ENCODE measurements at regions not wholly inside any gene's neighbourhood (a gene's known extent, or its start where the extent isn't known, plus 50 kb on each side); places are given as distances from the start of the nearest gene placed in this dataset.

- Histone ChIP-seq H3K9me3 (ENCODE audit: control insufficient read depth, insufficient read depth, low read depth, low read length) (no peaks in the 10 kb centered on the region), H3K4me1 (ENCODE audit: control insufficient read depth, insufficient read depth, low read length) (peaks cover 20% of the 10 kb centered on the region), H3K4me3 (ENCODE audit: low read depth, low read length) (no peak overlapping the region), H3K27me3 (ENCODE audit: control insufficient read depth, insufficient read depth, low read length) (no peaks in the 10 kb centered on the region; the same call in 1 of the 2 replicates), H3K36me3 (ENCODE audit: control insufficient read depth, insufficient read depth, low read length) (no peaks in the 10 kb centered on the region), H3K9ac (ENCODE audit: low read length) (no peak overlapping the region), H3K27ac (ENCODE audit: low read depth, low read length) (no peak overlapping the region)
Measured at GRCh38 chr17:77861981-77862645, 96.4 kb upstream of the TNRC6C start.

- H3K27me3 ChIP-seq (ENCODE audit: control insufficient read depth, insufficient read depth, low read length), result no peaks in the 10 kb centered on the region; the same call in 1 of the 2 replicates
- H3K4me1 ChIP-seq (ENCODE audit: control insufficient read depth, insufficient read depth, low read length), result peaks cover 27% of the 10 kb centered on the region
- no peak overlapping the region for H3K4me3 ChIP-seq (ENCODE audit: low read depth, low read length)
- no peak overlapping the region for H3K9ac ChIP-seq (ENCODE audit: low read length)
- H3K36me3 ChIP-seq (ENCODE audit: control insufficient read depth, insufficient read depth, low read length), result no peaks in the 10 kb centered on the region
- H3K27ac ChIP-seq (ENCODE audit: low read depth, low read length), result no peak overlapping the region
- no peaks in the 10 kb centered on the region for H3K9me3 ChIP-seq (ENCODE audit: control insufficient read depth, insufficient read depth, low read depth, low read length)
Measured at GRCh38 chr17:77862890-77863813, 95.4 kb upstream of the TNRC6C start.

GRCh38 chr17:77863814-77864161, 94.7 kb upstream of the TNRC6C start:
- H3K27me3 ChIP-seq (ENCODE audit: control insufficient read depth, insufficient read depth, low read length), result no peaks in the 10 kb centered on the region
- H3K4me1 ChIP-seq (ENCODE audit: control insufficient read depth, insufficient read depth, low read length), result peaks cover 27% of the 10 kb centered on the region
- H3K36me3 ChIP-seq (ENCODE audit: control insufficient read depth, insufficient read depth, low read length), result no peaks in the 10 kb centered on the region
- H3K27ac ChIP-seq (ENCODE audit: low read depth, low read length), result no peak overlapping the region
- H3K4me3 ChIP-seq (ENCODE audit: low read depth, low read length), result no peak overlapping the region
- no peak overlapping the region for H3K9ac ChIP-seq (ENCODE audit: low read length)
- no peaks in the 10 kb centered on the region for H3K9me3 ChIP-seq (ENCODE audit: control insufficient read depth, insufficient read depth, low read depth, low read length)

- Histone ChIP-seq H3K36me3 (ENCODE audit: control insufficient read depth, insufficient read depth, low read length) (no peaks in the 10 kb centered on the region), H3K27ac (ENCODE audit: low read depth, low read length) (no peak overlapping the region), H3K9ac (ENCODE audit: low read length) (no peak overlapping the region), H3K9me3 (ENCODE audit: control insufficient read depth, insufficient read depth, low read depth, low read length) (no peaks in the 10 kb centered on the region), H3K27me3 (ENCODE audit: control insufficient read depth, insufficient read depth, low read length) (no peaks in the 10 kb centered on the region), H3K4me1 (ENCODE audit: control insufficient read depth, insufficient read depth, low read length) (peaks cover 27% of the 10 kb centered on the region), H3K4me3 (ENCODE audit: low read depth, low read length) (no peak overlapping the region)
Measured at GRCh38 chr17:77864234-77865111, 94.0 kb upstream of the TNRC6C start.

- H3K36me3 ChIP-seq (ENCODE audit: control insufficient read depth, insufficient read depth, low read length), result no peaks in the 10 kb centered on the region
- H3K9me3 ChIP-seq (ENCODE audit: control insufficient read depth, insufficient read depth, low read depth, low read length), result no peaks in the 10 kb centered on the region
- H3K9ac ChIP-seq (ENCODE audit: low read length), result no peak overlapping the region
- H3K4me1 ChIP-seq (ENCODE audit: control insufficient read depth, insufficient read depth, low read length), result peaks cover 27% of the 10 kb centered on the region
- no peaks in the 10 kb centered on the region for H3K27me3 ChIP-seq (ENCODE audit: control insufficient read depth, insufficient read depth, low read length)
- H3K4me3 ChIP-seq (ENCODE audit: low read depth, low read length), result no peak overlapping the region
- no peak overlapping the region for H3K27ac ChIP-seq (ENCODE audit: low read depth, low read length)
Measured at GRCh38 chr17:77865112-77865611, 93.3 kb upstream of the TNRC6C start.

GRCh38 chr17:77865716-77866115, 92.8 kb upstream of the TNRC6C start:
- H3K4me3 ChIP-seq (ENCODE audit: low read depth, low read length), result no peak overlapping the region
- H3K9ac ChIP-seq (ENCODE audit: low read length), result no peak overlapping the region
- H3K9me3 ChIP-seq (ENCODE audit: control insufficient read depth, insufficient read depth, low read depth, low read length), result no peaks in the 10 kb centered on the region
- peaks cover 27% of the 10 kb centered on the region for H3K4me1 ChIP-seq (ENCODE audit: control insufficient read depth, insufficient read depth, low read length)
- no peak overlapping the region for H3K27ac ChIP-seq (ENCODE audit: low read depth, low read length)
- H3K36me3 ChIP-seq (ENCODE audit: control insufficient read depth, insufficient read depth, low read length), result no peaks in the 10 kb centered on the region
- H3K27me3 ChIP-seq (ENCODE audit: control insufficient read depth, insufficient read depth, low read length), result no peaks in the 10 kb centered on the region

- no peak overlapping the region for H3K4me3 ChIP-seq (ENCODE audit: low read depth, low read length)
- H3K4me1 ChIP-seq (ENCODE audit: control insufficient read depth, insufficient read depth, low read length), result peaks cover 27% of the 10 kb centered on the region
- no peaks in the 10 kb centered on the region for H3K36me3 ChIP-seq (ENCODE audit: control insufficient read depth, insufficient read depth, low read length)
- H3K27me3 ChIP-seq (ENCODE audit: control insufficient read depth, insufficient read depth, low read length), result no peaks in the 10 kb centered on the region
- H3K9me3 ChIP-seq (ENCODE audit: control insufficient read depth, insufficient read depth, low read depth, low read length), result no peaks in the 10 kb centered on the region
- no peak overlapping the region for H3K9ac ChIP-seq (ENCODE audit: low read length)
- H3K27ac ChIP-seq (ENCODE audit: low read depth, low read length), result no peak overlapping the region
Measured at GRCh38 chr17:77867308-77867781, 91.2 kb upstream of the TNRC6C start.

GRCh38 chr17:77867976-77868713, 90.4 kb upstream of the TNRC6C start:
- H3K4me1 ChIP-seq (ENCODE audit: control insufficient read depth, insufficient read depth, low read length), result peaks cover 27% of the 10 kb centered on the region
- H3K27ac ChIP-seq (ENCODE audit: low read depth, low read length), result no peak overlapping the region
- no peak overlapping the region for H3K4me3 ChIP-seq (ENCODE audit: low read depth, low read length)
- no peak overlapping the region for H3K9ac ChIP-seq (ENCODE audit: low read length)
- H3K27me3 ChIP-seq (ENCODE audit: control insufficient read depth, insufficient read depth, low read length), result no peaks in the 10 kb centered on the region
- H3K36me3 ChIP-seq (ENCODE audit: control insufficient read depth, insufficient read depth, low read length), result no peaks in the 10 kb centered on the region
- H3K9me3 ChIP-seq (ENCODE audit: control insufficient read depth, insufficient read depth, low read depth, low read length), result no peaks in the 10 kb centered on the region

GRCh38 chr17:77869041-77869599, 89.4 kb upstream of the TNRC6C start:
- Histone ChIP-seq H3K4me1 (ENCODE audit: control insufficient read depth, insufficient read depth, low read length) (peaks cover 21% of the 10 kb centered on the region), H3K27me3 (ENCODE audit: control insufficient read depth, insufficient read depth, low read length) (no peaks in the 10 kb centered on the region), H3K36me3 (ENCODE audit: control insufficient read depth, insufficient read depth, low read length) (no peaks in the 10 kb centered on the region), H3K27ac (ENCODE audit: low read depth, low read length) (no peak overlapping the region), H3K9ac (ENCODE audit: low read length) (no peak overlapping the region), H3K9me3 (ENCODE audit: control insufficient read depth, insufficient read depth, low read depth, low read length) (no peaks in the 10 kb centered on the region), H3K4me3 (ENCODE audit: low read depth, low read length) (no peak overlapping the region)

GRCh38 chr17:77869665-77870132, 88.8 kb upstream of the TNRC6C start:
- no peak overlapping the region for H3K9ac ChIP-seq (ENCODE audit: low read length)
- H3K4me1 ChIP-seq (ENCODE audit: control insufficient read depth, insufficient read depth, low read length), result peaks cover 15% of the 10 kb centered on the region
- H3K27ac ChIP-seq (ENCODE audit: low read depth, low read length), result no peak overlapping the region
- H3K36me3 ChIP-seq (ENCODE audit: control insufficient read depth, insufficient read depth, low read length), result no peaks in the 10 kb centered on the region
- no peaks in the 10 kb centered on the region for H3K27me3 ChIP-seq (ENCODE audit: control insufficient read depth, insufficient read depth, low read length)
- H3K9me3 ChIP-seq (ENCODE audit: control insufficient read depth, insufficient read depth, low read depth, low read length), result no peaks in the 10 kb centered on the region
- no peak overlapping the region for H3K4me3 ChIP-seq (ENCODE audit: low read depth, low read length)
